A673 (cell line): ENCODE measurements at regions not wholly inside any gene's neighbourhood (a gene's known extent, or its start where the extent isn't known, plus 50 kb on each side); places are given as distances from the start of the nearest gene placed in this dataset.
"Not testable (repeated sequence)": the region's sequence is repeated elsewhere in the genome, so short reads cannot be mapped to it uniquely, and the experiment has no call there.

Source experiments
- BruUV-seq: library from RNA; stranded (reverse); fragments of 400-500 nt; replicated peaks from 2 replicates; lab custom pipeline; 2021; lab: Mats Ljungman, UMichigan
- CTCF ChIA-PET: fragments of 300-600 bp; sonication (Branson Sonifier 250); formaldehyde crosslinking; loops from one replicate; lab custom pipeline; 2022; ENCODE audit warnings: antibody characterized with exemption; lab: Charles Lee
- POLR2A ChIA-PET: fragments of 300-600 bp; sonication (Branson Sonifier 250); formaldehyde crosslinking; loops from one replicate; lab custom pipeline; 2022; ENCODE audit warnings: antibody characterized with exemption; ENCODE audit not compliant: low non-redundant PET; lab: Charles Lee
- DNase-seq: peaks from one replicate; pipeline ENCODE4 v3.0.0-alpha.2; 2015; ENCODE audit warnings: low spot score
- H3K27ac ChIP-seq: fragments of 200-600 bp; sonication (generic); 2 replicates; pipeline ENCODE4 v1.5.1; 2016; ENCODE audit warnings: mixed run types, low read depth, mild to moderate bottlenecking, mixed read lengths, antibody characterized with exemption, low read length; ENCODE audit not compliant: poor library complexity, severe bottlenecking
- H3K27me3 ChIP-seq: fragments of 200-600 bp; sonication (generic); replicated peaks from 2 replicates; pipeline ENCODE4 v1.6.1; 2017; ENCODE audit warnings: mixed run types, low read depth, mild to moderate bottlenecking, mixed read lengths, antibody characterized with exemption, low read length; ENCODE audit not compliant: insufficient read depth, poor library complexity
- H3K36me3 ChIP-seq: fragments of 200-600 bp; sonication (generic); 2 replicates; pipeline ENCODE4 v1.6.1; 2016; ENCODE audit warnings: mixed run types, mild to moderate bottlenecking, mixed read lengths, antibody characterized with exemption, low read length; ENCODE audit not compliant: insufficient read depth, poor library complexity, severe bottlenecking
- H3K4me1 ChIP-seq: fragments of 200-600 bp; sonication (generic); 2 replicates; pipeline ENCODE4 v1.6.1; 2017; ENCODE audit warnings: mixed run types, mild to moderate bottlenecking, mixed read lengths, antibody characterized with exemption, low read length; ENCODE audit not compliant: insufficient read depth, poor library complexity, severe bottlenecking
- H3K4me3 ChIP-seq: fragments of 200-600 bp; sonication (generic); 2 replicates; pipeline ENCODE4 v1.5.1; 2016; ENCODE audit warnings: low read depth, mixed run types, mild to moderate bottlenecking, mixed read lengths, low read length; ENCODE audit not compliant: poor library complexity, severe bottlenecking
- H3K9me3 ChIP-seq: fragments of 200-600 bp; sonication (generic); 2 replicates; pipeline ENCODE4 v1.6.1; 2016; ENCODE audit warnings: mixed run types, low read depth, mild to moderate bottlenecking, mixed read lengths, antibody characterized with exemption, low read length; ENCODE audit not compliant: poor library complexity, severe bottlenecking
- EZH2 ChIP-seq: fragments of 200-600 bp; sonication (generic); IDR thresholded peaks from 2 replicates; pipeline ENCODE4 v1.6.1; 2017; ENCODE audit warnings: borderline replicate concordance, low read depth, mild to moderate bottlenecking, mixed read lengths, antibody characterized with exemption, low read length; ENCODE audit not compliant: poor library complexity, severe bottlenecking
- intact Hi-C: fragments of 100-400 bp; cut with micrococcal nuclease; formaldehyde crosslinking; loops from one replicate; pipeline ENCODE4 v1.10.0; 2022; ENCODE audit not compliant: unreplicated experiment
- TF ChIP-seq, protein P1 (sequence below): fragments of 300-800, 200-600 bp; sonication (generic); conservative IDR thresholded peaks from 2 replicates; pipeline ENCODE4 v1.5.1; 2017; ENCODE audit warnings: low read depth, mild to moderate bottlenecking, antibody characterized with exemption, low read length, moderate library complexity, mixed read lengths

DNA sequence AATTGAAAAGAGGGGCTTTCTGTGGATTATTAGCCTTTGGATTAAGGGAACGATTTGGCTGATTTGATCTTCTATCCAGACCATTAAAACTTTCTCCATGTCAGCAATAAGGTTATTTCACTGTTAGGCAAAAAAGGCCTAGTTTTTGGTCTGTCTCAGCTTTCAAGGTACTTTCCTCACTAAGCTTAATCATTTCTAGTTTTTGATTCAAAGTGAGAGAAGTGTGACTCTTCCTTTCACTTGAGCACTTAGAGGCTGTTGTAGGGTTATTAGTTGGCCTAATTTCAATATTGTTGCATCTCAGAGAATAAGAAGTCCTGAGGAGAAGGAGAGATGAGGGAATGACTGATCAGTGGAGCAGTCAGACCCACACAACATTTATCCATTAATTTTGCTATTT, 596.0 kb upstream of the TPK1 start:
- CTCF ChIA-PET: no interaction called here

DNA sequence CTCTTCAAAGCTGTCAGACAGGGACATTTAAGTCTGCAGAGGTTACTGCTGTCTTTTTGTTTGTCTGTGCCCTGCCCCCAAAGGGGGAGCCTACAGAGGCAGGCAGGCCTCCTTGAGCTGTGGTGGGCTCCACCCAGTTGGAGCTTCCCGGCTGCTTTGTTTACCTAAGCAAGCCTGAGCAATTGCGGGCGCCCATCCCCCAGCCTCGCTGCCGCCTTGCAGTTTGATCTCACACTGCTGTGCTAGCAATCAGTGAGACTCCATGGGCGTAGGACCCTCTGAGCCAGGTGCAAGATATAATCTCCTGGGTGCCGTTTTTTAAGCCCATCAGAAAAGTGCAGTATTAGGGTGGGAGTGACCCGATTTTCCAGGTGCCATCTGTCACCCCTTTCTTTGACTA, 582.6 kb upstream of the TPK1 start:
- H3K4me3 ChIP-seq, H3K27ac ChIP-seq, H3K9me3 ChIP-seq, intact Hi-C loops, BruUV-seq, CTCF ChIA-PET, DNase-seq, H3K27me3 ChIP-seq, H3K36me3 ChIP-seq, POLR2A ChIA-PET, H3K4me1 ChIP-seq: not testable (repeated sequence)

More for the DNA sequence above, 596.0 kb upstream of the TPK1 start:
- intact Hi-C loops: no loop called here
- BruUV-seq: no TSS peak
- no peaks in the 10 kb centered on the region for H3K36me3 ChIP-seq
- no peak overlapping the region for H3K27ac ChIP-seq
- H3K9me3 ChIP-seq: peaks cover 18% of the 10 kb centered on the region
- no peak overlapping the region for H3K4me3 ChIP-seq
- no peaks in the 10 kb centered on the region for H3K4me1 ChIP-seq
- no peak for DNase-seq
- TF ChIP-seq, protein P1, sequence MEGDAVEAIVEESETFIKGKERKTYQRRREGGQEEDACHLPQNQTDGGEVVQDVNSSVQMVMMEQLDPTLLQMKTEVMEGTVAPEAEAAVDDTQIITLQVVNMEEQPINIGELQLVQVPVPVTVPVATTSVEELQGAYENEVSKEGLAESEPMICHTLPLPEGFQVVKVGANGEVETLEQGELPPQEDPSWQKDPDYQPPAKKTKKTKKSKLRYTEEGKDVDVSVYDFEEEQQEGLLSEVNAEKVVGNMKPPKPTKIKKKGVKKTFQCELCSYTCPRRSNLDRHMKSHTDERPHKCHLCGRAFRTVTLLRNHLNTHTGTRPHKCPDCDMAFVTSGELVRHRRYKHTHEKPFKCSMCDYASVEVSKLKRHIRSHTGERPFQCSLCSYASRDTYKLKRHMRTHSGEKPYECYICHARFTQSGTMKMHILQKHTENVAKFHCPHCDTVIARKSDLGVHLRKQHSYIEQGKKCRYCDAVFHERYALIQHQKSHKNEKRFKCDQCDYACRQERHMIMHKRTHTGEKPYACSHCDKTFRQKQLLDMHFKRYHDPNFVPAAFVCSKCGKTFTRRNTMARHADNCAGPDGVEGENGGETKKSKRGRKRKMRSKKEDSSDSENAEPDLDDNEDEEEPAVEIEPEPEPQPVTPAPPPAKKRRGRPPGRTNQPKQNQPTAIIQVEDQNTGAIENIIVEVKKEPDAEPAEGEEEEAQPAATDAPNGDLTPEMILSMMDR: no peak
- no peak for TF ChIP-seq EZH2
- POLR2A ChIA-PET: no interaction called here
- no peaks in the 10 kb centered on the region for H3K27me3 ChIP-seq

DNA sequence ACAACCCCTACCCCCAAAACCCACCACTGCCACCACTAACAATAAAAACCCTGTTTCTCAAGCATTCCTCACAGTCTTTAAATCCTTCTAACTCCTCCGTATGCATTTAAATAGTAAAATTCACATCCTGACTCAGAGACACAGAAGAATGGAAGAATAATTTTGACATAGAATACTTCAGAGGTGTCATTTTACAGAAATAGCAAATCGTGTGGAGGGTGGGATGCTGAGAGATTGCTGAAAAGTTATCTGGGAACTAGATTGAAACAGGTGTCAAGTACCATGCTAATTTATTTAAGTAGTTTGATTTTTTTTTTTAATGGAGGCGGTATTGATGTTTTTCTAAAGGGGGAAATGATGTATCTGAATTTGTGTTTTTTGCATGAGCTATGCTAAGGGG, 575.2 kb upstream of the TPK1 start:
- Histone ChIP-seq H3K27ac (no peak overlapping the region), H3K4me3 (no peak overlapping the region), H3K9me3 (no peaks in the 10 kb centered on the region), H3K4me1 (no peaks in the 10 kb centered on the region), H3K36me3 (no peaks in the 10 kb centered on the region), H3K27me3 (no peaks in the 10 kb centered on the region)
- BruUV-seq: no TSS peak
- CTCF ChIA-PET: no interaction called here
- no peak for TF ChIP-seq EZH2
- TF ChIP-seq, protein P1: no peak
- POLR2A ChIA-PET: no interaction called here
- DNase-seq: no peak
- intact Hi-C loops: no loop called here

DNA sequence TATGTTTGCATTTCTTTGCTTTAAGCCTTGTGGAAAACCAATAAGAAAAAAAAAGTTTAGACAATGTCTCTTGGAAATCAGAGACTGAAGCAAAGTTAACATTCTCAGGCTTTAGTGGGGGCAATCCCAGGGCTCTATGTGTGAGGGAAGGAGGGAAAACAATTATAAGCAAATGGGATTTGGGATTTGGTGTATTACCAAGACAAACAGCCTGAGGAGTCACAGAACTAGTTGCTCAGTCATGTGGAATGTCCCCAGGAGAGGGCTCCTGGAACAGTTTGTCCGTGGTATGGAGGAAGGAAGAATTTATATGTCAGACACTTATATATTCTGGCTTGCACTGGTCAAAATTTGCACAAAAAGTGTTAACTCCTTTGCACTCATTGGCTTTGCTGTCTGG, 562.9 kb upstream of the TPK1 start:
- no peaks in the 10 kb centered on the region for H3K4me1 ChIP-seq
- no peak for DNase-seq
- TF ChIP-seq EZH2: no peak
- TF ChIP-seq, protein P1: no peak
- no peak overlapping the region for H3K4me3 ChIP-seq
- no peaks in the 10 kb centered on the region for H3K36me3 ChIP-seq
- CTCF ChIA-PET: no interaction called here
- no TSS peak for BruUV-seq
- intact Hi-C loops: no loop called here
- H3K27ac ChIP-seq: no peak overlapping the region
- POLR2A ChIA-PET: no interaction called here
- H3K27me3 ChIP-seq: no peaks in the 10 kb centered on the region
- peaks cover 28% of the 10 kb centered on the region for H3K9me3 ChIP-seq
